ENCODE measurements at regions not wholly inside any gene's neighbourhood (a gene's known extent, or its start where the extent isn't known, plus 50 kb on each side); places are given as distances from the start of the nearest gene placed in this dataset.

DNA sequence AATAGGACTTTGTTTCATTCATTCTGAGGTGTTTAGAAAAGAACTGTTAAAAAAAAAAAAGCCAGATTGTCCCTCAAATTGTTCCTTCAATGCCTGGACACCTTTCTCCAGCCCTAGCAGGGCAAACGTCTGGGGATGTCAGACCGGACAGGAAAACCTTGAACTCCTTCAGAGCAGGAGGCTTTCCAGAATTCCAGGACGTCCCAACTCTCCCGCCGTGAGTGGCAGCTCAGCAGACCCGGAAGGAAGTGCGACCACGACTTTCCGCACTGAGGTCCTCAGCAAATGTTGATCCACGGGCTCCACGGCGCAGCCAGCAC lies 139.1 kb downstream of the DLL1 start:
- no peak for TF ChIP-seq CTCF (conservative IDR thresholded peaks at IDR 0.05; ENCODE audit: control insufficient read depth, insufficient read depth, low read depth, low read length)
- DNase-seq (ENCODE audit: low read depth), result no peak
- no peak overlapping the region for H3K4me3 ChIP-seq (ENCODE audit: control insufficient read depth, low read depth, low read length)

DNA sequence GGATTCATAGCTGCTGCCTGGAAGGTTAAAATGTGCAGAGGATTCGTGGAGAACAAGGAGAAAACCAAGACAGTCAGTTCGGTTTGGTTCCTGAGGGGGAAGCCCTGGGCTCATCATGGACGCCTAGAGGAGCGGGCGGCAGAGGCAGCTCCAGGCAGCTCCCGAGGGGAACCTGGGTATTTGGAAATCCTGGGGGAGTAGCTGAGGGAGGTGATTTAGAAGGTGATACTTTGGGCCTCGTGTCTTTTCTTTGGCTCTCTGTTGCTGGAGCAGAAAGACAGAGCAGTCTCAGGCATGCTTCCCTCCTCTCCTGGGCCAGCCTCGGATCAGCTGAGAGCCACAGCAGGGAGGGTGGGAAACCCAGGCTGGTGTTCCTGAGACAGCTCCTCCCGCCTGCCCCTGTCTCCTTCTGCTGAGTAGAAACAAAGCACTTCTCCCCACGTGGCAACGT lies 139.5 kb downstream of the DLL1 start:
- no peak overlapping the region for H3K4me3 ChIP-seq (ENCODE audit: control insufficient read depth, low read depth, low read length)
- no peak for DNase-seq (ENCODE audit: low read depth)
- no peak for TF ChIP-seq CTCF (conservative IDR thresholded peaks at IDR 0.05; ENCODE audit: control insufficient read depth, insufficient read depth, low read depth, low read length)

GRCh38 chr6:170150590-170150945 lies 140.3 kb downstream of the DLL1 start:
- no peak for TF ChIP-seq CTCF (conservative IDR thresholded peaks at IDR 0.05; ENCODE audit: control insufficient read depth, insufficient read depth, low read depth, low read length)
- H3K4me3 ChIP-seq (ENCODE audit: control insufficient read depth, low read depth, low read length), result no peak overlapping the region
- no peak for DNase-seq (ENCODE audit: low read depth)

DNA sequence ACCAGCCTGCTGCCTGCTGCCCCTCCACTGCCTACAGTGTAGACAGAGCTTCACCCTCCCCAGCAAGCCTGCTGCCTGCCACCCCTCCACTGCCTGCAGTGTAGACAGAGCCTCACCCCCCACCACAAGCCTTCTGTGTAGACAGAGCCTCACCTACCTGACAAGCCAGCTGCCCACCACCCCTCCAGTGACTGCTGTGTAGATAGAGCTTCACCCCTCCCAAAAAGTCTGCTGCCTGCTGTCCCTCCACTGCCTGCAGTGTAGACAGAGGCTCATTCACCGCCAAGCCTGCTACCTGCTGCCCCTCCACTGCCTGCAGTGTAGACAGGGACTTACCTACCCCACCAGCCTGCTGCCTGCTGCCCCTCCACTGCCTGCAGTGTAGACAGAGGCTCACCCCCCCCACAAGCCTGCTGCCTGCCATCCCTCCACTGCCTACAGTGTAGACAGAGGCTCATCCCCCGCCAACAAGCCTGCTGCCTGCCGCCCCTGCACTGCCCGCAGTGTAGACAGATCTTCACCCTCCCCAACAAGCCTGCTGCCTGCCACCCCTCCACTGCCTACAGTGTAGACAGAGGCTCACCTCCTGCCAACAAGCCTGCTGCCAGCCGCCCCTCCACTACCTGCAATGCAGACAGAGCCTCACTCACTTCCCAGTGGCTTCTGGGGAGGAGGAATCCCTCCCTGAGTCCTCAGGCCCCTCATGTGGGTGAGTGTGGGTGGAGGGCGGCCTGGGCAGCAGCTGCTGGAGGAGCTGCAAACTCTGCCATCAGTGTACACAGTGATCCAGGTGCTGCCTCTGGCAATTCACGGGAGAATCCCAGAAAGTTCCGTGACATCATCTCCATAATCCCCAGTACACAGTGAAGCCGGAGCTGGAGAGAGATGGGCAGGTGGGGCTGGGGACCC lies 140.9 kb downstream of the DLL1 start:
- H3K4me3 ChIP-seq (ENCODE audit: control insufficient read depth, low read depth, low read length), result no peak overlapping the region
- TF ChIP-seq CTCF (conservative IDR thresholded peaks at IDR 0.05; ENCODE audit: control insufficient read depth, insufficient read depth, low read depth, low read length), result no peak
- DNase-seq (ENCODE audit: low read depth), result no peak

DNA sequence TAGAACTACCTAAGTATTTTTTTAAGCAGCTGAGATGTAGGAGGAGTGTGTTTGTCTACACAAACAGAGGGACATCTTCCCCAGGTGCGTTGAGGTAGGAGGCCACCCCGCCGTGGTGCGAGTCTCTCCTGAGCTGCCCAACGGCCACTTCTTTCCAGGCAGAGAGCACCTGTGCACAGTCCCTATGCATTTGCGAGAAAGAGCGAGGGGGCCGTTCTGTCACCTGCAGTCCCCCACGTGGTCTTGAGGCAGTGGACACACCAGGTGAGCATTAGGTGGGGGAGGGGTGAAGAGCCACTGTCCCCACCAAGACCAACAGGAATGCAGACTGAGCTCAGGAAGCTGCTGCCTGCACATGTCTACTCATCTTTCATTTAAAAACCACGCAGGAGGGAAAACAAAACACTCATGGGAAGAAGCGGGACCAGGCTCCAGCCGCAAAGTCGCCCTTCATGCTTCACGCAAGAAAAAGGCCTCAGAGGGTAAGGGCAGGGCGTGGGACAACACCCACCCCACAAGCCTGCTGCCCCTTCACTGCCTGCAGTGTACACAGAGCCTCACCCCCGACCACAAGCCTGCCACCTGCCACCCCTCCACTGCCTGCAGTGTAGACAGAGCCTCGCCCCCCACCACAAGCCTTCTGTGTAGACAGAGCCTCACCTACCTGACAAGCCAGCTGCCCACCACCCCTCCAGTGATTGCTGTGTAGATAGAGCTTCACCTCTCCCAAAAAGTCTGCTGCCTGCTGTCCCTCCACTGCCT lies 142.0 kb downstream of the DLL1 start:
- no peak for TF ChIP-seq CTCF (conservative IDR thresholded peaks at IDR 0.05; ENCODE audit: control insufficient read depth, insufficient read depth, low read depth, low read length)
- no peak for DNase-seq (ENCODE audit: low read depth)
- H3K4me3 ChIP-seq (ENCODE audit: control insufficient read depth, low read depth, low read length), result no peak overlapping the region

GRCh38 chr6:170147832-170148708 lies 142.8 kb downstream of the DLL1 start:
- no peak for TF ChIP-seq CTCF (conservative IDR thresholded peaks at IDR 0.05; ENCODE audit: control insufficient read depth, insufficient read depth, low read depth, low read length)
- DNase-seq (ENCODE audit: low read depth), result no peak
- no peak overlapping the region for H3K4me3 ChIP-seq (ENCODE audit: control insufficient read depth, low read depth, low read length)

Data from fibroblast of mammary gland (primary cell).